ENCODE measurements at regions not wholly inside any gene's neighbourhood (a gene's known extent, or its start where the extent isn't known, plus 50 kb on each side); places are given as distances from the start of the nearest gene placed in this dataset.

DNA sequence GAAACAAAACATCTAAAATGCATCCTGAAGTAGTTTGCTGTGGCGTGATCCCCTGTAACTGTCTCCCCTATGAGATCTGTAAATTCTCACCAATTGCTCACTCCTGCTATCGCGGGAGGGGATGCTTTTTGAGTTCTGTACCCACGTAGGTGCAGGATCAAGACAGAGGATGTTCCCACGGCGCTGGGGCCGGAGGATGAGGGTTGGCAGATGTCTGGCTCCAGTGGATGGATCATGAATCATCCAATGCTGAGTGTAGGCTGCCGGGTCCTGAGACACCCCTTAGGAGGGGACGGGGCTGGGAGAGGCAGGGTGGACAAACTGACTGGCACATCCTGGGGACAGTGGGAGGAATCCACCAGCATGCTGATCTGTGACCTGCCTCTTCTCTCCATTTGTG is 224.4 kb downstream of the USP6NL start:
- TF ChIP-seq SREBF1 (IDR thresholded peaks at IDR 0.05; ENCODE audit: borderline replicate concordance, low read depth, low read length) (no peak), POLR2A (conservative IDR thresholded peaks at IDR 0.05) (no peak), PRPF4 (IDR thresholded peaks at IDR 0.05; ENCODE audit: insufficient read depth, low read depth, low read length, poor library complexity, severe bottlenecking) (no peak), SRF (CRISPR knock-in tag; IDR thresholded peaks at IDR 0.05) (no peak), HDGF (IDR thresholded peaks at IDR 0.05) (no peak), POLR2AphosphoS5 (IDR thresholded peaks at IDR 0.05; ENCODE audit: control insufficient read depth, insufficient read depth, low read depth, low read length) (no peak), NR2C2 (CRISPR knock-in tag; IDR thresholded peaks at IDR 0.05) (no peak), NR2C2 (tag; IDR thresholded peaks at IDR 0.05) (no peak), NR1H2 (CRISPR knock-in tag; IDR thresholded peaks at IDR 0.05) (no peak), BRF1 (IDR thresholded peaks at IDR 0.05; ENCODE audit: borderline replicate concordance, extremely low read depth, insufficient read length) (no peak)
- TF ChIP-seq, protein P1, sequence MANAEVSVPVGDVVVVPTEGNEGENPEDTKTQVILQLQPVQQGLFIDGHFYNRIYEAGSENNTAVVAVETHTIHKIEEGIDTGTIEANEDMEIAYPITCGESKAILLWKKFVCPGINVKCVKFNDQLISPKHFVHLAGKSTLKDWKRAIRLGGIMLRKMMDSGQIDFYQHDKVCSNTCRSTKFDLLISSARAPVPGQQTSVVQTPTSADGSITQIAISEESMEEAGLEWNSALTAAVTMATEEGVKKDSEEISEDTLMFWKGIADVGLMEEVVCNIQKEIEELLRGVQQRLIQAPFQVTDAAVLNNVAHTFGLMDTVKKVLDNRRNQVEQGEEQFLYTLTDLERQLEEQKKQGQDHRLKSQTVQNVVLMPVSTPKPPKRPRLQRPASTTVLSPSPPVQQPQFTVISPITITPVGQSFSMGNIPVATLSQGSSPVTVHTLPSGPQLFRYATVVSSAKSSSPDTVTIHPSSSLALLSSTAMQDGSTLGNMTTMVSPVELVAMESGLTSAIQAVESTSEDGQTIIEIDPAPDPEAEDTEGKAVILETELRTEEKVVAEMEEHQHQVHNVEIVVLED (CRISPR knock-in tag; IDR thresholded peaks at IDR 0.05) = no peak
- TF ChIP-seq, protein P2, sequence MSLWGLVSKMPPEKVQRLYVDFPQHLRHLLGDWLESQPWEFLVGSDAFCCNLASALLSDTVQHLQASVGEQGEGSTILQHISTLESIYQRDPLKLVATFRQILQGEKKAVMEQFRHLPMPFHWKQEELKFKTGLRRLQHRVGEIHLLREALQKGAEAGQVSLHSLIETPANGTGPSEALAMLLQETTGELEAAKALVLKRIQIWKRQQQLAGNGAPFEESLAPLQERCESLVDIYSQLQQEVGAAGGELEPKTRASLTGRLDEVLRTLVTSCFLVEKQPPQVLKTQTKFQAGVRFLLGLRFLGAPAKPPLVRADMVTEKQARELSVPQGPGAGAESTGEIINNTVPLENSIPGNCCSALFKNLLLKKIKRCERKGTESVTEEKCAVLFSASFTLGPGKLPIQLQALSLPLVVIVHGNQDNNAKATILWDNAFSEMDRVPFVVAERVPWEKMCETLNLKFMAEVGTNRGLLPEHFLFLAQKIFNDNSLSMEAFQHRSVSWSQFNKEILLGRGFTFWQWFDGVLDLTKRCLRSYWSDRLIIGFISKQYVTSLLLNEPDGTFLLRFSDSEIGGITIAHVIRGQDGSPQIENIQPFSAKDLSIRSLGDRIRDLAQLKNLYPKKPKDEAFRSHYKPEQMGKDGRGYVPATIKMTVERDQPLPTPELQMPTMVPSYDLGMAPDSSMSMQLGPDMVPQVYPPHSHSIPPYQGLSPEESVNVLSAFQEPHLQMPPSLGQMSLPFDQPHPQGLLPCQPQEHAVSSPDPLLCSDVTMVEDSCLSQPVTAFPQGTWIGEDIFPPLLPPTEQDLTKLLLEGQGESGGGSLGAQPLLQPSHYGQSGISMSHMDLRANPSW (CRISPR knock-in tag; IDR thresholded peaks at IDR 0.05) = no peak
- TF ChIP-seq, protein P3, sequence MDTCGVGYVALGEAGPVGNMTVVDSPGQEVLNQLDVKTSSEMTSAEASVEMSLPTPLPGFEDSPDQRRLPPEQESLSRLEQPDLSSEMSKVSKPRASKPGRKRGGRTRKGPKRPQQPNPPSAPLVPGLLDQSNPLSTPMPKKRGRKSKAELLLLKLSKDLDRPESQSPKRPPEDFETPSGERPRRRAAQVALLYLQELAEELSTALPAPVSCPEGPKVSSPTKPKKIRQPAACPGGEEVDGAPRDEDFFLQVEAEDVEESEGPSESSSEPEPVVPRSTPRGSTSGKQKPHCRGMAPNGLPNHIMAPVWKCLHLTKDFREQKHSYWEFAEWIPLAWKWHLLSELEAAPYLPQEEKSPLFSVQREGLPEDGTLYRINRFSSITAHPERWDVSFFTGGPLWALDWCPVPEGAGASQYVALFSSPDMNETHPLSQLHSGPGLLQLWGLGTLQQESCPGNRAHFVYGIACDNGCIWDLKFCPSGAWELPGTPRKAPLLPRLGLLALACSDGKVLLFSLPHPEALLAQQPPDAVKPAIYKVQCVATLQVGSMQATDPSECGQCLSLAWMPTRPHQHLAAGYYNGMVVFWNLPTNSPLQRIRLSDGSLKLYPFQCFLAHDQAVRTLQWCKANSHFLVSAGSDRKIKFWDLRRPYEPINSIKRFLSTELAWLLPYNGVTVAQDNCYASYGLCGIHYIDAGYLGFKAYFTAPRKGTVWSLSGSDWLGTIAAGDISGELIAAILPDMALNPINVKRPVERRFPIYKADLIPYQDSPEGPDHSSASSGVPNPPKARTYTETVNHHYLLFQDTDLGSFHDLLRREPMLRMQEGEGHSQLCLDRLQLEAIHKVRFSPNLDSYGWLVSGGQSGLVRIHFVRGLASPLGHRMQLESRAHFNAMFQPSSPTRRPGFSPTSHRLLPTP (IDR thresholded peaks at IDR 0.05; ENCODE audit: borderline replicate concordance, extremely low read depth, insufficient read length) = no peak

All from K562 (cell line).